Adipocyte (in vitro differentiated cells): ENCODE measurements at regions not wholly inside any gene's neighbourhood (a gene's known extent, or its start where the extent isn't known, plus 50 kb on each side); places are given as distances from the start of the nearest gene placed in this dataset.

Source experiments
- DNase-seq: peaks from one replicate; pipeline ENCODE4 v3.0.0-alpha.2; 2015; ENCODE audit warnings: low read depth
- H3K27me3 ChIP-seq: replicated peaks from 2 replicates; pipeline ENCODE4 v1.7.0; 2013; ENCODE audit warnings: mild to moderate bottlenecking, low read length, moderate library complexity; ENCODE audit not compliant: control insufficient read depth, insufficient read depth
- H3K36me3 ChIP-seq: 2 replicates; pipeline ENCODE4 v1.7.0; 2013; ENCODE audit warnings: low read length, mild to moderate bottlenecking, moderate library complexity; ENCODE audit not compliant: control insufficient read depth, insufficient read depth, severe bottlenecking
- H3K4me1 ChIP-seq: 2 replicates; pipeline ENCODE4 v1.7.0; 2013; ENCODE audit warnings: mild to moderate bottlenecking, low read length, moderate library complexity; ENCODE audit not compliant: control insufficient read depth, insufficient read depth
- H3K4me3 ChIP-seq: 2 replicates; pipeline ENCODE4 v1.7.0; 2013; ENCODE audit warnings: mild to moderate bottlenecking, low read length, moderate library complexity
- H3K9ac ChIP-seq: 2 replicates; pipeline ENCODE4 v1.7.0; 2013; ENCODE audit warnings: mild to moderate bottlenecking, low read length, moderate library complexity
- H3K9me3 ChIP-seq: 2 replicates; pipeline ENCODE4 v1.7.0; 2013; ENCODE audit warnings: mild to moderate bottlenecking, low read length, moderate library complexity; ENCODE audit not compliant: control insufficient read depth

DNA sequence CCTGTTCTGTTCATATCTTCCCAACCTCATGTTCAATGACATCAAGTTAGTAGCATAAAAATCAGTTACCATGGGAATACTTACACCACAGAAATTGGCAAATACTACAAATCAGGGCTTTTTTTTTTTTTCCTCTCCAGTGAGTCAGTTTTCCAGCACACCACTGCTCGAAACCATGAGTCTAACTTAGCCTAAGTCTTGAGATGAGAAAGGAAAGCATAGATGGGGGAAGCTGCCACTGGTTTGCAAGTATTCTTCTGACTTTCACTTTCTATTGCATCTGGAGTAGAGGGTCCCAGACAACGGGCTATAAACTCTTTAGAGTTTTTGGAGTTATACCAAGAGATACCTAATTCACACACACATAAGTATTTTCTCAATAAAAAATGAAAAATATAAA, 416.1 kb upstream of the LMCD1 start:
- Histone ChIP-seq H3K9me3 (no peaks in the 10 kb centered on the region), H3K27me3 (no peaks in the 10 kb centered on the region), H3K36me3 (no peaks in the 10 kb centered on the region), H3K4me3 (no peak overlapping the region), H3K9ac (no peak overlapping the region), H3K4me1 (no peaks in the 10 kb centered on the region)
- no peak for DNase-seq

DNA sequence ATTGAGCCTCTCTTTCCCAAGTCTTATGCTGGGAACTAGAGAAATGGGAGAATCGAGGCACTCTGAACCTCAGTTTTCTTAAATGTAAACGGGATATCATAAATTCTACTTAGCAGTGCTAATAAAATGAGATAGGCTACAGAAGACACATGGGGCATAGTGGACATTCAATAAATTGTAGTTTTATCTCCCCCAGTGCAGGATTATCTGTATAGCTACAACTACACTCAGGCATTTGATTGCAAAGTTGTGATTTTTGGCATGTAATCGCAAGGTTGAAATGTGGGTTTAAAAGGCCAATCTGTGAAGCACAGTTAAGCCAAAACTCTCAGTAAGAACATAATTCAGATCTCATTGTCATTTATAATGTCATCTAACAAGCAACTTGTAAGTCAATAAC, 413.7 kb upstream of the LMCD1 start:
- Histone ChIP-seq H3K36me3 (no peaks in the 10 kb centered on the region), H3K27me3 (no peaks in the 10 kb centered on the region), H3K4me1 (no peaks in the 10 kb centered on the region), H3K4me3 (no peak overlapping the region), H3K9ac (no peak overlapping the region), H3K9me3 (no peaks in the 10 kb centered on the region)
- DNase-seq = no peak

DNA sequence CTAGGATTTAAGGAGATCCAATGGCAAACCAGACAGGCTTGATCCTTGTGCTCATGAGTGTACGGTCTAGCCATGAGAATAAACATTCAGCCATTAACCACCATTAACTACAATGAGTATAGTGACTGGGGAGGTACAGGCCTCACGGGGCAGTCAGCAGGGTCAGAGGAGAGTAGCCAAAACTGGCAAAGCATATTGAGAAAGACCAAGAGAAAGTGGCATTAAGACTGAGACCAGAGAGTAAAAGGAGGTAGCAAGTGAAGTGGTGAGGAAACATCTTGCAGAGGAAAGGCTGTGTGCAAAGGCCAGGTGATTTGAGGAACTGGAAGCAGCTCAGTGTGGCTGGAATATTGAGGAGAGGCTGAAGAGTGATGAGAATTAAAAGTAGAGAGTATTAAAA, 407.2 kb upstream of the LMCD1 start:
- Histone ChIP-seq H3K4me1 (no peaks in the 10 kb centered on the region), H3K4me3 (no peak overlapping the region), H3K27me3 (no peaks in the 10 kb centered on the region), H3K9ac (no peak overlapping the region), H3K9me3 (no peaks in the 10 kb centered on the region), H3K36me3 (no peaks in the 10 kb centered on the region)
- no peak for DNase-seq

DNA sequence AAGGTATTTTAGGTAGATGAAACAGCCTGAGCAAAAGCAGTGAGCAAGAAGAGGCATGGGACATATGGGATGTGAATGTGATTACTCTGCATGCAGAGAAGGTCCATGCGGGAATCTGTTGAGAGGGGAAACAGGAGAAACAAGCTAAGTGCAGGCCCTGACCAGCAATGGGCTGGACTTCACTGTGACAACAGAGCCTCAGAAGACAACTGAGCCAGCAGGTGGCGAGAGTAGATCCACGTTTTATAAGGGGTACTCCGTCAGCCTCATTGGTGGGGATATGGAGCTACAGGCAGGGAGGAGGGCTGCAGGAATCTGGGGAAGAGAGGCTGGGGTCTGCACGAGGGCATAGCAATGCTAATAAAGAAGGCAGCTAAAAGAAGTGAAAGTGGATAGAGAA, 405.9 kb upstream of the LMCD1 start:
- no peak for DNase-seq
- no peaks in the 10 kb centered on the region for H3K27me3 ChIP-seq
- no peaks in the 10 kb centered on the region for H3K36me3 ChIP-seq
- no peak overlapping the region for H3K4me3 ChIP-seq
- no peaks in the 10 kb centered on the region for H3K4me1 ChIP-seq
- no peak overlapping the region for H3K9ac ChIP-seq
- H3K9me3 ChIP-seq = no peaks in the 10 kb centered on the region

DNA sequence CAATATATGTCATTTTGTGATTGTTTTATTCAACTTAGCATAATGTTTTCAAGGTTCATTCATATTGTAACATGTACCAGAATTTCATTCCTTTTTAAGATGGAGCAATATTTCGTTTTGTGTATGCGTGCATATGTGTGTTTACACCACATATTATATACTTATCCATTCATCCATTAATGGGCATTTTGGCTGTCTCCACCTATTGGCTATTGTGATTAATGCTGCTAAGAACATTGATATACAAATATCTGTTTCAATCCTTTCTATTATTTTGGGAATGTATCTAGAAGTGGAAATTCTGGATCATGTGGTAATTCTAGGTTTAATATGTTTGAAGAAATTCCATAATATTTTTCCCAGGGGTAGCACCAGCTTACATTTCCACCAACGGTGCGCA, 403.9 kb upstream of the LMCD1 start:
- no peak for DNase-seq
- H3K4me1 ChIP-seq = no peaks in the 10 kb centered on the region
- peaks cover 3% of the 10 kb centered on the region for H3K27me3 ChIP-seq
- no peaks in the 10 kb centered on the region for H3K9me3 ChIP-seq
- no peak overlapping the region for H3K4me3 ChIP-seq
- no peaks in the 10 kb centered on the region for H3K36me3 ChIP-seq
- H3K9ac ChIP-seq = no peak overlapping the region

DNA sequence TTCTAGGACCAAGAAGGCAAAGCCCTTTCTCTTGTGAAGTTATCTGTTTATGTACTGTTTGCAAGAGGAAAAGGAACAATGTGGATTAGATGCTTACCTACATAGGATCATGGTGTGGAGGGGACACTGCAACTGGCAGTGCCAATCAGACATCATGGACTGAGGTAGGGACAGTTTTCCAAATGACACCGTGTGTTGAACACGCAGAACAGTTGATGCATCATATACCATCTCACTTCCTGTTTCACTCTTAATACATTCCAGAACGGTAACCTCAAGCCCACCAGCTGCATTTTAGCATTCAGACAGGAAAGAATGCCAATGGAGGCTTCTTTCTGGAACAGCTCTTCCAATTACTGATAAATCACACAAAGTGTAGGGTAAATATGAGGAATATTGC, 397.7 kb upstream of the LMCD1 start:
- H3K36me3 ChIP-seq = no peaks in the 10 kb centered on the region
- no peaks in the 10 kb centered on the region for H3K4me1 ChIP-seq
- H3K27me3 ChIP-seq = peaks cover 6% of the 10 kb centered on the region
- H3K9ac ChIP-seq = no peak overlapping the region
- no peak for DNase-seq
- no peak overlapping the region for H3K4me3 ChIP-seq
- H3K9me3 ChIP-seq = no peaks in the 10 kb centered on the region

DNA sequence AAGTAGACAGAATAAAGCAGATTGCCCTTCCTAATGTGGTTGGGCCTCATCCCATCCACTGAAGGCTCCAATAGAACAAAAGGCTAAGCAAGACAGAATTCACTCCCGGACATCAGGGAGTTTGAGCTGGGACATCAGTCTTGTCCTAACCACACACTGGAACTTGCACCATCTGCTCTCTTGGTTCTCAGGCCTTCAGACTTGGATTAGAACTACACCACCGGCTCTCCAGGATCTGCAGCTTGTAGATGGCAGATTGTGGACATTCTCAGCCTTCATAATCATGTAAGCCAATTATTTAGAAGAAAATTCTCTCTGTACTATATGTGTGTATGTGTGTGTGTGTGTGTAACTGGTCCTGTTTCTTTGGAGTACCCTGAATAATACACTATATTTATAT, 394.7 kb upstream of the LMCD1 start:
- Histone ChIP-seq H3K9me3 (no peaks in the 10 kb centered on the region), H3K4me1 (no peaks in the 10 kb centered on the region), H3K9ac (no peak overlapping the region), H3K36me3 (no peaks in the 10 kb centered on the region), H3K27me3 (peaks cover 6% of the 10 kb centered on the region), H3K4me3 (no peak overlapping the region)
- no peak for DNase-seq

DNA sequence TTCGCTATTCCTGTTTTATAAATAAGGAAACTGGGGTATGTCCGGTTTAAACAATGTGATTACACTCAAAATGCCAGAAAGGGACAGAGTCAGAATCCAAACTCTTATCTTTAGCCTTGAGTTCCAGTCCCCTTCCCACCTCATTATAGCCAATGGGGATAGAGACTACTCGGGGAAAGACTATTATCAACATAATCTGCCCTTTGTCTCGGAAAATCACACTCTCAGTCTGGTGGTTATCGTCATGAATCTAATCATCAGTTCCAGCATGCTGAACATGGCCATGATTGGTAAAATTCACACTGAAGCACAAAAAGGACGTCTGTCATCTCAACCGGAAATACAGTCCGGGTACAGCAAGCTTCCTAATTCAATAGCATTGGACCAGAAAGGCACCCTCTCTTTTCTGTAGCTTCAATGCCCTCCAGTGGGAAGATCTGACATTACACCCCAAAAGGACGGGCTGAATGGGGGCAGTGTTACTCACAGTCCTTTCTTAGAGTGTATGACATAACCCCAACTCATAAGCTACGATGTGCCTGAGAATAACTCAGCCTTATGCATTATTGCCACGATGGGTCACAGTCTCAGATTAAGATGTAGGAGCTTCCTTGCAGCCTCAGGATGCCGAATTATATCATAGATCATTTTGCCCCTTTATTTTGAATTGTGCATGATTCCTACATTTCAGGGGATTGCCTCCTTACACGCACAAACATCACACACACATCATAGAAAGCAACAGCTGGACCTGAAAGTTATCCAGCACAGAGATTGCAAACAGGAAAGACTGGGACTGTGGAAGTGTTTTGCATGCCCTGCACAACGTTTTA, 390.4 kb upstream of the LMCD1 start:
- Histone ChIP-seq H3K27me3 (no peaks in the 10 kb centered on the region), H3K36me3 (no peaks in the 10 kb centered on the region), H3K9me3 (no peaks in the 10 kb centered on the region), H3K4me1 (no peaks in the 10 kb centered on the region), H3K9ac (peak overlapping the region; percentile 32), H3K4me3 (peak overlapping the region; percentile 43)
- DNase-seq = peak; percentile 45

DNA sequence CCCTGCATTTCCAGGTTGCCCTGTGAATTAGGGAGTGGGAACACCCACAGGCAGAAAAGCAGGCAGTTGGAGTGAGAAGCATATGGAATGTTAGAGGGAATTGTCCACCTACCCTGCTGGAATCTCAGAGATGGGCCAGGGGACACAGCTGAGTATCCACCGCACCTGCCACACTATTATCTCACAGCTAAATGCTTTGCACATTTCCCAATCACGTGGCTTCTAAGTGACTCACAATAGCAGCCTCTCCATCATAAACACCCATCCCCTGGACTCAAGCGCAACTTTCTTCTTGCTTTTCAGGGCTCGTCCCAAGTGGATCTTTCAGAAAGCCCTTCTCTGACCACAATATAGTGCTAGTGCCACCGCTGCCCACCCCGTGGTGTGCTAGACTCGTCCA, 389.0 kb upstream of the LMCD1 start:
- H3K27me3 ChIP-seq = no peaks in the 10 kb centered on the region
- H3K9me3 ChIP-seq = no peaks in the 10 kb centered on the region
- no peaks in the 10 kb centered on the region for H3K36me3 ChIP-seq
- DNase-seq = no peak
- no peak overlapping the region for H3K4me3 ChIP-seq
- H3K9ac ChIP-seq = no peak overlapping the region
- no peaks in the 10 kb centered on the region for H3K4me1 ChIP-seq

DNA sequence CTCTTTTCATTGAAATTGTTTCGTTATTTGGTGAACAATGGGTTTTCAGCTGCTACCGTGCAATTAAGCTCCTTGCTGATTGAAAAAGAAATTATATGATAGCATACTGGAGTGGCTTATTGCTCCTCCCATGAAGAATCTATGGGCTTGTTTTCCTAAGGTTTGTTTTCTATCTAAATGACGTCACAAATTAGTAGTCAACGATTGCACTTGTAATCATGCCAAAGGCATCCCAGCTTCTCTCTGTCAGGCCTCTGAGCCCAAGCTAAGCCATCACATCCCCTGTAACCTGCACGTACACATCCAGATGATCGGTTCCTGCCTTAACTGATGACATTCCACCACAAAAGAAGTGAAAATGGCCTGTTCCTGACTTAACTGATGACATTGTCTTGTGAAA, 388.0 kb upstream of the LMCD1 start:
- no peak for DNase-seq
- H3K9ac ChIP-seq = no peak overlapping the region
- H3K36me3 ChIP-seq = no peaks in the 10 kb centered on the region
- H3K9me3 ChIP-seq = peaks cover 4% of the 10 kb centered on the region
- H3K4me3 ChIP-seq = no peak overlapping the region
- H3K27me3 ChIP-seq = no peaks in the 10 kb centered on the region
- H3K4me1 ChIP-seq = no peaks in the 10 kb centered on the region

DNA sequence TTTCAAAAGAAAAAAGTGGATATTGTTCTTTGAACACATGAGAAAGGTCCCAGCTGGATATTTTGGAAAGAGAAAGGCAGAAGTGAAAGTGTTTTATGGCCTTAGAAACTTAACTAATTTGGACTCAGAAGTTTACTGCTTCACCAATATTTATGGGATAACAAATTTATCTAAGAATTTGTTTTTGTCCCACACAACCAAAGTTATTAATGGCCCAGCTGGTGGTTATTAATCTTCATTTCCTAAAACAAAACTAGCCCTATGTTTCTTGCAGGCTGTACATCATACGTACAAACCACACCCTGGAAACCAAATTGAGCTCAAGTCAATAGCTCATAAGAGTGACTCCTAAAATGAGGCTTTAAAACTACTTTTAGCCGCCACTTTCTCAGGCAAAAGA, 372.9 kb upstream of the LMCD1 start:
- Histone ChIP-seq H3K4me1 (no peaks in the 10 kb centered on the region), H3K9me3 (peaks cover 6% of the 10 kb centered on the region)

DNA sequence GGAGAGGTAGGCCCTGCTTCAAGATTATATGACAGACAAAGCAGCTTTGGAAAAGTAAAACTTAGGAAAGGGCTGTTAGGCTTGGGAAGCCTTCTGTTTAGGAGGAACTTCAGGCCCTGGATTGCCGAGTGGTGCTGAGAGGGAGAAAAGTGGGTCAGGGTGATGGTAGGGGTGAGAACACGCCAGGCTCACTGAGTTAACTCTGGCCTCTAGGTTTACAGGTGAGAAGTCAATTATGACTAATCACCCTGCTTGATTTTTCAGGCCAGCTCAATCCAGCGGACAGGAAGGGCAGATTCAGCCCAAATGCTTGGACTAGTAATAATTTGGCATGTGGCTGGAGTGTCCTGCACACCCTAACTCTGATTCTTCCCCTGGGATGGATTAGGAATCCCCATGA, 365.1 kb upstream of the LMCD1 start:
- H3K9me3 ChIP-seq = peaks cover 6% of the 10 kb centered on the region
- H3K9ac ChIP-seq = no peak overlapping the region
- no peaks in the 10 kb centered on the region for H3K27me3 ChIP-seq
- no peaks in the 10 kb centered on the region for H3K36me3 ChIP-seq
- H3K4me1 ChIP-seq = no peaks in the 10 kb centered on the region
- no peak for DNase-seq
- H3K4me3 ChIP-seq = no peak overlapping the region

More for the DNA sequence above, 372.9 kb upstream of the LMCD1 start:
- Histone ChIP-seq H3K9ac (no peak overlapping the region), H3K27me3 (no peaks in the 10 kb centered on the region), H3K36me3 (no peaks in the 10 kb centered on the region), H3K4me3 (no peak overlapping the region)
- DNase-seq = no peak
